ENCODE measurements at regions not wholly inside any gene's neighbourhood (a gene's known extent, or its start where the extent isn't known, plus 50 kb on each side); places are given as distances from the start of the nearest gene placed in this dataset.
"Not testable (repeated sequence)": the region's sequence is repeated elsewhere in the genome, so short reads cannot be mapped to it uniquely, and the experiment has no call there.

GRCh38 chr20:61099806-61100205 lies 152.3 kb upstream of the CDH4 start:
- FAIRE-seq = no peak
- no peak for TF ChIP-seq POLR2A (IDR thresholded peaks at IDR 0.05; ENCODE audit: low read depth, low read length)
- no peak for DNase-seq (ENCODE audit: insufficient read length, low spot score)

- DNase-seq (ENCODE audit: insufficient read length, low spot score) = no peak
- TF ChIP-seq POLR2A (IDR thresholded peaks at IDR 0.05; ENCODE audit: low read depth, low read length) = no peak
- no peak for FAIRE-seq
These were observed 151.6 kb upstream of the CDH4 start for GRCh38 chr20:61100489-61100888.

GRCh38 chr20:61101321-61101720 lies 150.7 kb upstream of the CDH4 start:
- not testable (repeated sequence) for DNase-seq (ENCODE audit: insufficient read length, low spot score); FAIRE-seq

- no peak for TF ChIP-seq POLR2A (IDR thresholded peaks at IDR 0.05; ENCODE audit: low read depth, low read length)
- no peak for FAIRE-seq
- no peak for DNase-seq (ENCODE audit: insufficient read length, low spot score)
These were observed 147.8 kb upstream of the CDH4 start for GRCh38 chr20:61104232-61104631.

GRCh38 chr20:61105395-61105794 lies 146.7 kb upstream of the CDH4 start:
- no peak for DNase-seq (ENCODE audit: insufficient read length, low spot score)
- no peak for TF ChIP-seq POLR2A (IDR thresholded peaks at IDR 0.05; ENCODE audit: low read depth, low read length)
- no peak for FAIRE-seq

GRCh38 chr20:61106438-61106837 lies 145.6 kb upstream of the CDH4 start:
- FAIRE-seq (no peak), DNase-seq (ENCODE audit: insufficient read length, low spot score) (no peak)
- TF ChIP-seq POLR2A (IDR thresholded peaks at IDR 0.05; ENCODE audit: low read depth, low read length) = no peak

GRCh38 chr20:61109221-61109805 lies 142.7 kb upstream of the CDH4 start:
- TF ChIP-seq POLR2A (IDR thresholded peaks at IDR 0.05; ENCODE audit: low read depth, low read length) = no peak
- DNase-seq (ENCODE audit: insufficient read length, low spot score) (no peak), FAIRE-seq (no peak)

- FAIRE-seq (no peak), DNase-seq (ENCODE audit: insufficient read length, low spot score) (no peak)
- no peak for TF ChIP-seq POLR2A (IDR thresholded peaks at IDR 0.05; ENCODE audit: low read depth, low read length)
These were observed 139.5 kb upstream of the CDH4 start for GRCh38 chr20:61112515-61112914.

- TF ChIP-seq POLR2A (IDR thresholded peaks at IDR 0.05; ENCODE audit: low read depth, low read length) = no peak
- DNase-seq (ENCODE audit: insufficient read length, low spot score) = no peak
- no peak for FAIRE-seq
These were observed 138.3 kb upstream of the CDH4 start for GRCh38 chr20:61113731-61114130.

GRCh38 chr20:61114493-61115175 lies 137.4 kb upstream of the CDH4 start:
- DNase-seq (ENCODE audit: insufficient read length, low spot score) (no peak), FAIRE-seq (no peak)
- no peak for TF ChIP-seq POLR2A (IDR thresholded peaks at IDR 0.05; ENCODE audit: low read depth, low read length)

GRCh38 chr20:61115364-61116065 lies 136.5 kb upstream of the CDH4 start:
- TF ChIP-seq POLR2A (IDR thresholded peaks at IDR 0.05; ENCODE audit: low read depth, low read length) = no peak
- DNase-seq (ENCODE audit: insufficient read length, low spot score) (no peak), FAIRE-seq (no peak)

GRCh38 chr20:61117725-61118124 lies 134.3 kb upstream of the CDH4 start:
- FAIRE-seq (no peak), DNase-seq (ENCODE audit: insufficient read length, low spot score) (no peak)
- TF ChIP-seq POLR2A (IDR thresholded peaks at IDR 0.05; ENCODE audit: low read depth, low read length) = no peak

GRCh38 chr20:61118429-61119224 lies 133.4 kb upstream of the CDH4 start:
- FAIRE-seq (no peak), DNase-seq (ENCODE audit: insufficient read length, low spot score) (peak; percentile 37)
- TF ChIP-seq POLR2A (IDR thresholded peaks at IDR 0.05; ENCODE audit: low read depth, low read length) = no peak

GRCh38 chr20:61119273-61119672 lies 132.8 kb upstream of the CDH4 start:
- TF ChIP-seq POLR2A (IDR thresholded peaks at IDR 0.05; ENCODE audit: low read depth, low read length) = no peak
- no peak for DNase-seq (ENCODE audit: insufficient read length, low spot score)
- no peak for FAIRE-seq
